ENCODE measurements at regions not wholly inside any gene's neighbourhood (a gene's known extent, or its start where the extent isn't known, plus 50 kb on each side); places are given as distances from the start of the nearest gene placed in this dataset.
"Not testable (repeated sequence)": the region's sequence is repeated elsewhere in the genome, so short reads cannot be mapped to it uniquely, and the experiment has no call there.

DNA sequence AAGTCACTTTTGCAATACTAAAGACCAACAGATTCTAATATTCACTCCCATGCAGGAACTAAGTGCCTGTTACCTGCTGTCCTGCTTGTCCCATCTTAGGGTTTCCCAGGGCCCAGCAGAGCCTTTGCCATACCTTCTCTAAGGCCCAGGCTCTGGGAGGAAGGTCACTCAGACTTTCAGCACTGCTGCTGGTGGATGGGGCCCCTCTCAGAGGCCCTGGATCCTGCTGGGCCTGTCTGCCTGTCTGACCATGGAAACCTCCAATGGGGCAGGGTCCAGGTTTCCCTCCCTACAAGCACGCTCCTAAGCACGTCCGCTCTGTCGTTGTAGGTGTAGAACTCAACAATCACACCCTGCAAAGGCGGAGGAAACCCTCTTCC is 75.1 kb downstream of the RRM2 start:
- H3K27ac ChIP-seq (ENCODE audit: insufficient read length, low read depth, low read length), result no peak overlapping the region
- no peak overlapping the region for H2BK5ac ChIP-seq (ENCODE audit: insufficient read length, low read length)
- H3K36me3 Mint-ChIP-seq (ENCODE audit: insufficient read depth in 1 of 3, low read depth in 3 of 3), result peaks cover 14 to 20% (median 15%) of the 10 kb centered on the region in 3 experiments
- no peak overlapping the region for H2BK120ac ChIP-seq (ENCODE audit: low read depth, low read length, poor library complexity, severe bottlenecking)
- H3K4me1 ChIP-seq (ENCODE audit: insufficient read depth, low read length), result no peaks in the 10 kb centered on the region
- no peaks in the 10 kb centered on the region for H3K79me1 ChIP-seq (ENCODE audit: insufficient read depth, low read depth, low read length, poor library complexity, severe bottlenecking)
- no peak overlapping the region for H2BK15ac ChIP-seq (ENCODE audit: low read depth, low read length)
- no peak overlapping the region for H3K23ac ChIP-seq (ENCODE audit: insufficient read length, low read depth, low read length)
- H4K5ac ChIP-seq (ENCODE audit: insufficient read length, low read depth, low read length), result no peak overlapping the region
- H4K20me1 ChIP-seq (ENCODE audit: control insufficient read depth, insufficient read depth, insufficient read length), result no peaks in the 10 kb centered on the region
- H2AK5ac ChIP-seq (ENCODE audit: insufficient read length, low read length), result no peak overlapping the region
- no peak for DNase-seq
- H3K9ac ChIP-seq (ENCODE audit: extremely low read depth, insufficient read length, low read length), result no peak overlapping the region
- H3T11ph ChIP-seq (ENCODE audit: low read length), result no peak overlapping the region
- no CpG with 5 or more reads among the region's 5 CpGs for WGBS (ENCODE audit: extremely low coverage, insufficient read length, low lambda C conversion rate)
- H3K9me3 Mint-ChIP-seq, result peaks cover 11 to 16% of the 10 kb centered on the region in 2 experiments
- no peak overlapping the region for H3K4me3 Mint-ChIP-seq
- no peak overlapping the region for H3K56ac ChIP-seq (ENCODE audit: insufficient read length, low read depth, low read length)
- no peak overlapping the region for H3K18ac ChIP-seq (ENCODE audit: insufficient read length, low read depth, low read length)
- H3K79me2 ChIP-seq (ENCODE audit: insufficient read depth, low read length), result no peaks in the 10 kb centered on the region
- no peaks in the 10 kb centered on the region for H3K4me1 Mint-ChIP-seq
- H3K27me3 ChIP-seq (ENCODE audit: insufficient read depth, low read length), result no peaks in the 10 kb centered on the region
- no peak overlapping the region for H2AFZ ChIP-seq (ENCODE audit: low read length)
- H3K14ac ChIP-seq (ENCODE audit: insufficient read depth, low read length), result no peak overlapping the region
- H2BK12ac ChIP-seq (ENCODE audit: insufficient read length, low read depth, low read length), result no peak overlapping the region
- TF ChIP-seq, protein P1, sequence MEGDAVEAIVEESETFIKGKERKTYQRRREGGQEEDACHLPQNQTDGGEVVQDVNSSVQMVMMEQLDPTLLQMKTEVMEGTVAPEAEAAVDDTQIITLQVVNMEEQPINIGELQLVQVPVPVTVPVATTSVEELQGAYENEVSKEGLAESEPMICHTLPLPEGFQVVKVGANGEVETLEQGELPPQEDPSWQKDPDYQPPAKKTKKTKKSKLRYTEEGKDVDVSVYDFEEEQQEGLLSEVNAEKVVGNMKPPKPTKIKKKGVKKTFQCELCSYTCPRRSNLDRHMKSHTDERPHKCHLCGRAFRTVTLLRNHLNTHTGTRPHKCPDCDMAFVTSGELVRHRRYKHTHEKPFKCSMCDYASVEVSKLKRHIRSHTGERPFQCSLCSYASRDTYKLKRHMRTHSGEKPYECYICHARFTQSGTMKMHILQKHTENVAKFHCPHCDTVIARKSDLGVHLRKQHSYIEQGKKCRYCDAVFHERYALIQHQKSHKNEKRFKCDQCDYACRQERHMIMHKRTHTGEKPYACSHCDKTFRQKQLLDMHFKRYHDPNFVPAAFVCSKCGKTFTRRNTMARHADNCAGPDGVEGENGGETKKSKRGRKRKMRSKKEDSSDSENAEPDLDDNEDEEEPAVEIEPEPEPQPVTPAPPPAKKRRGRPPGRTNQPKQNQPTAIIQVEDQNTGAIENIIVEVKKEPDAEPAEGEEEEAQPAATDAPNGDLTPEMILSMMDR (conservative IDR thresholded peaks at IDR 0.05), result no peak
- no peak overlapping the region for H4K91ac ChIP-seq (ENCODE audit: insufficient read length, low read depth, low read length)
- H3K27me3 Mint-ChIP-seq (ENCODE audit: low read depth), result peaks cover 2% of the 10 kb centered on the region; the same call in 1 of the 2 replicates
- H3K27ac Mint-ChIP-seq, result no peak overlapping the region
- H3K4me2 ChIP-seq (ENCODE audit: insufficient read depth, insufficient read length, low read length), result no peak overlapping the region
- no peak overlapping the region for H2BK20ac ChIP-seq (ENCODE audit: low read depth, low read length, poor library complexity, severe bottlenecking)
- H3K23me2 ChIP-seq (ENCODE audit: insufficient read length, low read depth, low read length, poor library complexity, severe bottlenecking), result no peaks in the 10 kb centered on the region
- no peaks in the 10 kb centered on the region for H3K9me3 ChIP-seq (ENCODE audit: control insufficient read depth, low read depth, low read length)
- H4K8ac ChIP-seq (replicated peaks; ENCODE audit: insufficient read length, low read depth, low read length), result no peak overlapping the region
- no peak overlapping the region for H3K4ac ChIP-seq (ENCODE audit: low read depth, low read length)

DNA sequence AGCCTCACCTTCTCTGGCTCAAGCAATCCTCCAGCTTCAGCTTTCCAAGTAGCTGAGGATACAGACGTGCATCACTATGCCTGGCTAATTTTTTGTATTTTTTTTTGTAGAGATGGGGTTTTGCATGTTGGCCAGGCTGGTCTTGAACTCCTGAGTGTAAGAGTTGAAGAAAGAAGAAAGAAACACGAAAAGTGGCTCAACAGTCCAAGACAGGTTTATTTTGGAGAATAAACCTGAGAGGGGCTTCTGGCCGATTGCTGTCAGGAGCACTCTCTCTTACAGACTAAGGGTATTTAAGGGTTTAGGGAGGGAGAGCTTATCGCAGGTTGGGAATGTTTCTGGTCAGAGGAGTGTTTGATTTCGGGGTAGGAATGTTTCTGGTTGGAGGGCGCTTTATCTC is 75.9 kb downstream of the RRM2 start:
- not testable (repeated sequence) for H4K5ac ChIP-seq (ENCODE audit: insufficient read length, low read depth, low read length); H3K18ac ChIP-seq (ENCODE audit: insufficient read length, low read depth, low read length); H4K8ac ChIP-seq (replicated peaks; ENCODE audit: insufficient read length, low read depth, low read length); H3K56ac ChIP-seq (ENCODE audit: insufficient read length, low read depth, low read length); H3K27ac Mint-ChIP-seq; H2BK20ac ChIP-seq (ENCODE audit: low read depth, low read length, poor library complexity, severe bottlenecking); H4K91ac ChIP-seq (ENCODE audit: insufficient read length, low read depth, low read length); H3K14ac ChIP-seq (ENCODE audit: insufficient read depth, low read length); H3K4me1 ChIP-seq (ENCODE audit: insufficient read depth, low read length); H2BK120ac ChIP-seq (ENCODE audit: low read depth, low read length, poor library complexity, severe bottlenecking); H3K9me3 ChIP-seq (ENCODE audit: control insufficient read depth, low read depth, low read length); H3K23me2 ChIP-seq (ENCODE audit: insufficient read length, low read depth, low read length, poor library complexity, severe bottlenecking); H3K27me3 Mint-ChIP-seq (ENCODE audit: low read depth); H3T11ph ChIP-seq (ENCODE audit: low read length); H2BK15ac ChIP-seq (ENCODE audit: low read depth, low read length); H3K79me2 ChIP-seq (ENCODE audit: insufficient read depth, low read length); H2BK12ac ChIP-seq (ENCODE audit: insufficient read length, low read depth, low read length); H3K4ac ChIP-seq (ENCODE audit: low read depth, low read length); H2AFZ ChIP-seq (ENCODE audit: low read length); H3K23ac ChIP-seq (ENCODE audit: insufficient read length, low read depth, low read length); H3K4me1 Mint-ChIP-seq; H3K4me2 ChIP-seq (ENCODE audit: insufficient read depth, insufficient read length, low read length); H2AK5ac ChIP-seq (ENCODE audit: insufficient read length, low read length); H3K79me1 ChIP-seq (ENCODE audit: insufficient read depth, low read depth, low read length, poor library complexity, severe bottlenecking); H3K9ac ChIP-seq (ENCODE audit: extremely low read depth, insufficient read length, low read length); H3K27me3 ChIP-seq (ENCODE audit: insufficient read depth, low read length); H4K20me1 ChIP-seq (ENCODE audit: control insufficient read depth, insufficient read depth, insufficient read length); H3K27ac ChIP-seq (ENCODE audit: insufficient read length, low read depth, low read length); DNase-seq; H2BK5ac ChIP-seq (ENCODE audit: insufficient read length, low read length); H3K4me3 Mint-ChIP-seq
- no CpG with 5 or more reads among the region's 6 CpGs for WGBS (ENCODE audit: extremely low coverage, insufficient read length, low lambda C conversion rate)
- Mint-ChIP-seq H3K9me3 (peaks cover 11 to 16% of the 10 kb centered on the region in 2 experiments), H3K36me3 (ENCODE audit: insufficient read depth in 1 of 3, low read depth in 3 of 3) (peaks cover 14 to 20% (median 15%) of the 10 kb centered on the region in 3 experiments)
